GM18498 (cell line): ENCODE measurements at regions not wholly inside any gene's neighbourhood (a gene's known extent, or its start where the extent isn't known, plus 50 kb on each side); places are given as distances from the start of the nearest gene placed in this dataset.

Experiments used
- ATAC-seq: cut with Tn5 transposase; IDR thresholded peaks from one replicate; pipeline ENCODE4 v1.9.1; 2021; ENCODE audit warnings: mild to moderate bottlenecking, moderate library complexity; ENCODE audit not compliant: unreplicated experiment

DNA sequence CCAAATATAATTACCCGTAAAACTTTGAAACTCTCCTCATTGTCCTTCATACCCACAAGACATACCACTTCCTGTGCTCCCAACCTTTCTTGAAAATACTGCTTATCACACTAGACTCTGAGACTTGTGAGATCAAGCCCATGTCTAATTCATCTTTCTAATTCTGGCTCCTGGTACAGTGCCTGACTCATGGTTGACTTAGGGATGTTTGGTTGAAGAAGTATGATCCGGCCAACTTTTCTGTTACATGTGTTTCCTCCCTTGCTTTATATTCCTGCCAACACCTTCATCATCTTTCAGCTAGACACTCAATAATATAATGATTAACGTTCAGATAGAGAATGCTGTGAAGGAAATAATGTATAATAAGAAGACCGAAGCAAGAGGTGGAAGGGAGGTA, 58.2 kb downstream of the MEX3B start:
- ATAC-seq = no peak

DNA sequence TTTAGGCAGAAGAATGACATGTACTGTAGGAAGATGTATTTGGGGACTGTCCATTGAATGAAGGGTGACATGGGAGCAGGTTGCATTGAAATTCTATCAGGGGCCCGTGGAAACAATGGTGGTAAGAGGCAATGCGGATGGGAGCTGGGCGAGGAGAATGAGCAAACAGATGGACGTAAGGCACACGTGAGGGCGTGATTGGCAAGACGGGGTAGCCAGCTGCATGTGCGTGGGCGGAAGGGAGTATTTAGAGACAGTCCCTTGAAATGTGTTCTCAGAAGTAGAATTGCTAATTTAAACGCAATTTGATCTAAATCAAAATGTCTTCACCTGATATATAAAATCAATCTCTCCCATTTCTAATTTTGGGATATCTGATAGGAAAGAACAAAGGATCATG, 62.3 kb downstream of the MEX3B start:
- ATAC-seq = no peak

GRCh38 chr15:81982808-81983207, 63.0 kb downstream of the MEX3B start:
- no peak for ATAC-seq

- no peak for ATAC-seq
Observed at GRCh38 chr15:81981908-81982307, 63.9 kb downstream of the MEX3B start.

DNA sequence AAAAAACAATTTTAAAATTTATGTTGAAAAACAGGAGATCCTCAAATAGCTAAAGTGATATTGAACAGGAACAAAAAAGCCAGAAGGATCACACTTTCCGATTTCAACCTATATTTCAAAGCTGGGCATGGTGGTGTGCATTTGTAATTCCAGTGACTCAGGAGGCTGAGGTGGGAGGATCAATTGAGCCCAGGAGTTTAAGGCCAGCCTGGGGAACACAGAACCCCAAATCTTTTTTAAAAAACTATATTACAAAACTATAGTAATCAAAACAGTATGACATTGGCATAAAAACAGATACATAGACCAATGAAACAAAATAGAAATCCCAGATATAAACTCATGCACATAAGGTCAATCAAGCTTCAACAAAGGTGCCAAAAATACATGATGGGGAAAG, 68.4 kb downstream of the MEX3B start:
- no peak for ATAC-seq

DNA sequence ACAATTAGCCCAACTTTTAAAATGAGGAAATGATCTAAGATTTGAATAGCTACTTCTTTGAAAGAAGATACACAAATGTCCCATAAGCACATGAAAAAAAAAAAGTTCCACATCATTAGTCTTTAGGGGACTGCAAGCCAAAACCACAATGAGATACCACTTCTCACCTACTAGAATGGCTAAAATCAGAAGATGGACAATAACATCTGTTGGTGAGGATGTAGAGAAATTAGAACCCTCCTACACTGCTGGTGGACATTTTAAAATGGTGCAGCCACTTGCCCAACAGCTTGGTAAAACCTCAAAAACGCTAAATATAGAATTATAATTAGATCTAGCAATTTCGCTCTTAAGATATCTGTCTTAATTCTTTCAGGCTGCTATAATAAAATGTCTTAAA, 77.1 kb downstream of the MEX3B start:
- ATAC-seq = no peak

- ATAC-seq = no peak
Observed at GRCh38 chr15:81966631-81967030, 79.2 kb downstream of the MEX3B start.

DNA sequence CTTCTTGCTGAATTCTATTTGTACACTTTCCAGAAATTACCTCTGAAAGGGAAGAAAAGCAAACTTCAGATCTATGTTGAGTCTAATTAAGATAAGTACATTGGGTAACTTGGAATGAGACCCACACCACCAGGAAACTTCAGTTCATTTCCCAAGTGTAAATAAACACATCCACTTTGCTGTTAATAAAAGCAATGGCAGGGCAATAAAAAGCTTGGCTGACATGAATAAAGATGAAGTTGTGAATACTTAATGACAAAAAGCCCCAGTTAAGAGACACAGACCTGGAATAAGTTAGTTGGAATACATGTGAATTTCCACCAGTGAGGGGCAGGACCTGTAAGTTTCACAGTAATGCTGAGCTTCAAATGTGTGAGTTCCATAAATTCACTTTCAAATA, 83.3 kb downstream of the MEX3B start:
- ATAC-seq = no peak

DNA sequence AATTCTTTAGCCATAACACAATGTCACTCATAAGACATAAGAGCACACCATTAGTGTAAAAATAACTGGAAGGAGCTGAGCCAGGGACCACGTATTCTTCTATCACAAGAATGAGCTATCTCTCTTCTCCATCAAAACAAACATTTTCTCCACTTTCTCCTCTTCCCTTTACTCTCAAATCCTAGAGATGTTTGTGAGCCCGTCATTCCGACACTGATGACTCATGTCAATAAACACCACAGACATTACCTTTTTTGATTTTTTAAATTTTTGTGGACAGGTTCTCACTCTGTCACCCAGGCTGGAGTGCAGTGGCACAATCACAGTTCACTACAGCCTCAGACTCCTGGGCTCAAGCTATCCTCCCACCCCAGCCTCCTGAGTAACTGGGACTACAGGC, 86.6 kb downstream of the MEX3B start:
- no peak for ATAC-seq

GRCh38 chr15:81957698-81958097, 88.1 kb downstream of the MEX3B start:
- ATAC-seq = no peak

DNA sequence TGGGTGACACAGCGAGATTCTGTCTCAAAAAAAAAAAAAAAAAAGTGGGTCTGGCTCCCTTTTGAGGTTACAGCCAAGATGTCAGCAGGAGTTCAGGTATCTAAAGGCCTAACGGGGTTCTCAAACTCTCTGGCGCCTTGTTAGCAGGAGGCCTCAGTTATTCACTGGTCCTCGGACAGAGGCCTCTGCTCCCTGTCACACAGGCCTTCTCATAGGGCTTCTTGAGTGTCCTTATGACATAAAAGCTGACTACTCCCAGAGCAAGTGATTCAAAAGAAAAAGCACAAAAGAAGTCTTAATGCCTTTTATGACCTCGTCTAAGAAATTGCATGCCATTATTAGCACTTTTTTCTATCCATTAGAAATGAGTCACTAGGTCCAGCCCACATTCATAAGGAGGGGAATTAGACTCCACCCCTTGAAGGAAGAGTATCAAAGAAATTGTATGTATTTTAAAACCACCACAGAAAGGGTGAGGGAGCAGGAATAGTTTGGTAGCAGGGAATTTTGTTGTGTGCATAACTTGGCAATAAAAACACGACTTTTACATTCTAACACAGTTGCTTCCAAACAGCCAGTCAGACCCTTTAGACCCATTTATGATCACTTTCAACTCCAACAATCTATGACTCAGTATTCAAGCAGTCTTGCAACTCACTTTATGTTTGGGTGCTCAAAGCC, 90.3 kb downstream of the MEX3B start:
- ATAC-seq = no peak

DNA sequence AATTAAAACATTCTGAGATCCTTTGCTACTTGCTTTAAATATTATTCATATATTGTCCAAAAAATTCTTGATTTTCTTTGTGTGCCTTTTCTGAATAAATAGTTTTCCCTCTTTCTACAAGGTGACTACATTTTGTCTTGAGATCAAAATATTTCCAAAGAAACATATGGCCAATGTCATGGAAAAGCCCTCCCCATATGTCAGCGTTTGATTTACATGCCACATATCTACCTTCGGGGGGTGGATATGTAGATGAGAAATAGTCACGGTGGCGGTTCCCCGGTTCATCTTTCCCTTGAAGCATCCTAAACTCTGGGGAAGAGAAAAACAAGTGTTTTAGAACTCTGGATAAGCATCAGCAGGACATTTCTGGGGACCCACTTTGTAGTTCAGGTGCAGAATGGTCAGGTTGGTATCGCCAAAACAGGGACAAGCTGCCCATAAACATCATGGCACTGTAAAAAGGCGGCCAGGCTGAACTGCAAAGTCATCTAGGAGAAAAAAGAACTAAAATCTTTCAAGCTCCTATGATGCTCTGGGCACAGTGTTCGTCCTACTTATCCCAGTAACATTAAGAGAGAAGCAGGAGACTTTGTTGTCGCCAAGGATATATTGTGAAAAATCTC, 91.5 kb downstream of the MEX3B start:
- ATAC-seq = no peak

DNA sequence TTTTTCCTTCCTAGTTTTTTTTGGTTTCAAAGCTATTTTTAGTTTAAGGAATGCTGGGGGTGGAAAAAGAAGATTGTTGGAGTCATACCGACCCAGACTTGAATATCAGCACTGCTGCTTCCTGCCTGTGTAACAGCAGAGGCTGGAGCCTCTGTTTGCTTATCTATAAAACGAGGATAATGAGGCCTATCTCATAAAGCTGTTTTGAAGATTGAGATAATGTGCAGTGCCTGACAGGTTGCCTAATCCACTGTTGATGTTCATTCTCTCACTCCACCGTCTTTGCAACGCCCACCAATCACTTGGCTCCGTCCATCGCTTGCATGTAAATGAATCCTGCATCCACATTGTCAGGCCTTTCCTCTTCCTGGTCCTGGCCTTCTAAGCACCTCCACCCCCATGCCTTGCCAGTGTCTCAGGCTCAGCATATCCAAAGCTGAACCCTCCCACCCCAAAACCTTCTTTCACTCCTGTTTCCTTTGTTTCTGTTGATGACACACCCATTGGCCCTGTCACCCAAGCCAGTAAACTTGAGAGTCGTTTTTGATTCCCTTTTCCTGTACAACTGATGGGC, 94.9 kb downstream of the MEX3B start:
- no peak for ATAC-seq

DNA sequence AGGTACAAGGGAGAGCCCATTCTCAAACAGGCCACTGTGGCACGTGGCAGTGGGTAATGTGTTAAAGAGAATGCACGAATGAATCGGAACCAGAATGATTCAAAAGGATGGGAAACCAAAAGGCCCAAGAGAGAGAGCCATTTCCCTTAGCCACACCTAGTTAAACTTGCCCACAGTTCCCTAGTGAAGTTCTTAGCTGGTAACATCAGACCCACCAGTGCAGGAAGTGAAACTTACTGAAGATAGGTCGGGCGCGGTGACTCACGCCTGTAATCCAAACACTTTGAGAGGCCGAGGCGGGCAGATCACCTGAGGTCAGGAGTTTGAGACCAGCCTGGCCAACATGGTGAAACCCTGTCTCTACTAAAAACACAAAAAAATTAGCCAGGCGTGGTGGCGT, 97.1 kb downstream of the MEX3B start:
- ATAC-seq = no peak

GRCh38 chr15:81948222-81948621, 97.6 kb downstream of the MEX3B start:
- ATAC-seq = no peak

GRCh38 chr15:81947548-81947947, 98.3 kb downstream of the MEX3B start:
- no peak for ATAC-seq

GRCh38 chr15:81945014-81945615, 100.7 kb downstream of the MEX3B start:
- ATAC-seq = no peak

DNA sequence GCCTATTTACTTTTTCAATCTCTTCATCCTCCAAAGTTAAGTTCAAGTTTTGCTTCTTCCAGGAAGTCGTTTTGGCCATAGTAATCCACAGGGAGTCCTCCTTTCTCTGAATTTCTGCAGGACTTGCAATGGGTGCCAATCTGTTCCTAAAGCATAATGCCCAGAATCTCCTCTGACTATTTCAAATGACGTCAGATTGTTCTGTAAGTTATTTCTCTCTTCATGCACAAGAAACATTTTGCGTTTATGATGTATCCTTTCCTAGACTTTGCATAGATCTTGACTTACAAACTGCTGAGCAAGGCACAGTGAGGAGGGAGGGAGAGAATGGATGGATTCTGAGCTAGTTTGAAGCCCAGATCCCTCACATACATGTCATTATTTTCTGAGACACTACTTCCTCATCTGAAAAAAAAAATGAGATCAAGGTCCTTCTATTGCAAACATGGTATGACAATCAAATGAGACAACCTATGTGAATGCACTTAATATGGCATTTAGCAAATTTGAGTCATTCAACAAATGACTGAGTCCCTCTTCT, 103.1 kb downstream of the MEX3B start:
- no peak for ATAC-seq

- no peak for ATAC-seq
Observed at GRCh38 chr15:81942157-81942556, 103.7 kb downstream of the MEX3B start.

- no peak for ATAC-seq
Observed at GRCh38 chr15:81941479-81941878, 104.3 kb downstream of the MEX3B start.

DNA sequence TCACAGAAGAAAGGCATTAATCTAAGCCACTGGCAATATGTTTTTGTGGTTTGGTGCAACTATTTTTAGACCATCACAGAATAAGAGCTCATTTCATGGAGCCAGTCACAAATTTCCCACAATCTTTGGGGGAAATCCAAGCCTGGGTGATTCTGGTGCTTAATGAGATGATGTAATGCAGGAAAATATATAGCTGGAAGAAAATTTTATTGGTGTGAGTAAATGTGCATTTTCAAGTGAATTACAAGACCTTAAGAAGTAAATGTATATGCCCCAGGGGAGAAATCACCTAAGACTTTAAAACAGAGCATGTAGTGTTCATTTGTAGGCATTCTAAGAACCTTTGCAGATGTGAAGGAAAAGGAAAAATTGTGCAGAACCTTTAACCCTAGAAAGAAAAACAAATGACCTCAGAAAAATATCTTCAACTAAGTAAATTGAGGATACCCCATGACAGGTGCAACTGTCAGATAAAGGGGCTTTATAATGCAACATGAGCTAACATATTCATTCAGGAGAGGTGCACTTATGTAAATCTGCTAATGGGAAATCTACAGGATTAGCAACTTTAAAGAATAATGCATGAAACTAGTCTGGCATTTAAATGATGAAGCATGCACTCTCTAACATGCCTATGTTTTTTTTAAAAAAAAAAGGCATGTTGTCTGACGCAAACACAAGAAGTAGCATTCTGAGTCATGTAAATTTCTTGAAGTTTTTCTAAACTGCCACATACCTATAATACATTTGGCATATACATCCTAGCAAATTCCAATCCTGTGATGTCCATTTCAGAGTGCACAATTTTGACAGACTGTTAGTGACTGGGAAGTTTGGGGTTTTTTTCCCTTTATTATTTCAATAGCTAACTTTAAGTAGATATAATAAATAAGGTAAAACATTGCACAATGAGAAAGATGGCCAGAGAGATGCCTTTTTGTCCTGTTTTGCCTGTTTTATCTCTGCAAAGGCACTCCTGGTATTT, 105.1 kb downstream of the MEX3B start:
- no peak for ATAC-seq
